KMS-11 (cell line): ENCODE measurements at regions not wholly inside any gene's neighbourhood (a gene's known extent, or its start where the extent isn't known, plus 50 kb on each side); places are given as distances from the start of the nearest gene placed in this dataset.

Experiments used
- H2AFZ ChIP-seq: fragments of 200-600 bp; sonication (generic); 2 replicates; pipeline ENCODE4 v1.6.1; 2016; ENCODE audit warnings: antibody characterized with exemption, mixed run types, low read depth
- H3K27ac ChIP-seq: fragments of 200-600 bp; sonication (generic); 2 replicates; pipeline ENCODE4 v1.6.1; 2016; ENCODE audit warnings: mild to moderate bottlenecking, mixed run types
- H3K27me3 ChIP-seq: fragments of 200-600 bp; sonication (generic); 2 replicates; pipeline ENCODE4 v1.6.1; 2017; ENCODE audit warnings: mild to moderate bottlenecking, low read depth, mixed run types, moderate library complexity; ENCODE audit not compliant: insufficient read depth
- H3K36me3 ChIP-seq: fragments of 200-600 bp; sonication (generic); 2 replicates; pipeline ENCODE4 v1.6.1; 2017; ENCODE audit warnings: mild to moderate bottlenecking, mixed run types; ENCODE audit not compliant: insufficient read depth
- H3K4me1 ChIP-seq: fragments of 200-600 bp; sonication (generic); 2 replicates; pipeline ENCODE4 v1.6.1; 2016; ENCODE audit warnings: mild to moderate bottlenecking, low read depth, mixed run types; ENCODE audit not compliant: poor library complexity, severe bottlenecking
- H3K4me2 ChIP-seq: fragments of 200-600 bp; sonication (generic); 2 replicates; pipeline ENCODE4 v1.7.0; 2016; ENCODE audit warnings: mild to moderate bottlenecking, mixed run types
- H3K4me3 ChIP-seq: fragments of 200-600 bp; sonication (generic); IDR thresholded peaks from 2 replicates; pipeline ENCODE4 v1.6.1; 2017; ENCODE audit warnings: low read depth, low read length, mixed read lengths; ENCODE audit not compliant: insufficient read depth
- H3K79me2 ChIP-seq: fragments of 200-600 bp; sonication (generic); 2 replicates; pipeline ENCODE4 v1.6.1; 2016; ENCODE audit warnings: low read depth, mixed run types; ENCODE audit not compliant: insufficient read depth
- H3K9ac ChIP-seq: fragments of 200-600 bp; sonication (generic); 2 replicates; pipeline ENCODE4 v1.6.1; 2016; ENCODE audit warnings: mild to moderate bottlenecking, mixed run types
- H4K20me1 ChIP-seq: fragments of 200-600 bp; sonication (generic); 2 replicates; pipeline ENCODE4 v1.6.1; 2016; ENCODE audit warnings: mild to moderate bottlenecking, mixed run types; ENCODE audit not compliant: insufficient read depth
- CTCF ChIP-seq: fragments of 200-600 bp; sonication (generic); conservative IDR thresholded peaks from 2 replicates; pipeline ENCODE4 v1.6.1; 2017; ENCODE audit warnings: low read depth, mild to moderate bottlenecking, antibody characterized with exemption, low read length, moderate library complexity, mixed read lengths

DNA sequence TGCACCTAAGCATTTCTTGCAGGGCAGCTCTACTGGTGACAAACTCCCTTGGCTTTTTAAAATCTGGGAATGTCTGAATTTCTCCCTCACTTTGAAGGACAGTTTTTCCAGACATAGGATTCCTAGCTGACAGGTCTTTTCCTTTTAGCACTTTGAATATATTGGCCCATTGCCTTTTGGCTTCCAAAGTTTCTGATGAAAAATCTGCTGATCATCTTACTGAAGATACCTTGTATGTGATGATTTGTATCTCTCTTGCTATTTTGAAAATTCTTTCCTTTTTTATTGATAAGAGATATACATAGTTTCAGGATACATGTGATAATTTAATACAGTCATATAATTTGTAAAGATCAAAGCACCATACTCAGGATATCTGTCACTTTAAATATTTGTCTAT lies 211.1 kb downstream of the ZIC5 start:
- Histone ChIP-seq H3K4me1 (no peaks in the 10 kb centered on the region), H3K79me2 (no peaks in the 10 kb centered on the region), H3K27ac (no peak overlapping the region), H3K27me3 (no peaks in the 10 kb centered on the region), H2AFZ (no peak overlapping the region), H3K4me3 (no peak overlapping the region), H3K36me3 (no peaks in the 10 kb centered on the region), H3K4me2 (no peak overlapping the region), H3K9ac (no peak overlapping the region), H4K20me1 (no peaks in the 10 kb centered on the region)
- no peak for TF ChIP-seq CTCF

DNA sequence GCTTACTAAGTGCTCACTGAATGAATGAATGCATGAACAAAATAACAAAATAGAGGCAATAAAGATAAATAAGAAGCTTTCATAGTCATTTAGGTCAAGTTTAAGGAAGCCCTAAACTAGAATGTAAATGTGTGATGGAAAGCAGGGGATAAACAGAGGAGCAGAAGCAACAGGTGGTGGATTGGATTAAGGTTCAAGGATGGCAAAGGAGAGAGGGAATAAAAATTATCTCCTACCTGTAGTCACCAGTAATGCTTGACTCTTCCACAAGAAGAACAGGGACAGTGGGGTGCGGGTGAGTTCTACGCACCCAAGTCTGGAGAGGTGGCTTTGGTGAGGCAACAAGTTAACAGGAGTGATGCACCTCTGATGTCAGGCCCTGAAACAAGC lies 212.4 kb downstream of the ZIC5 start:
- H3K9ac ChIP-seq = no peak overlapping the region
- H3K27me3 ChIP-seq = no peaks in the 10 kb centered on the region
- H4K20me1 ChIP-seq = no peaks in the 10 kb centered on the region
- no peak for TF ChIP-seq CTCF
- H3K4me3 ChIP-seq = no peak overlapping the region
- no peak overlapping the region for H2AFZ ChIP-seq
- H3K4me2 ChIP-seq = no peak overlapping the region
- H3K36me3 ChIP-seq = no peaks in the 10 kb centered on the region
- H3K79me2 ChIP-seq = no peaks in the 10 kb centered on the region
- H3K27ac ChIP-seq = no peak overlapping the region
- H3K4me1 ChIP-seq = no peaks in the 10 kb centered on the region

GRCh38 chr13:99758460-99759162 lies 213.0 kb downstream of the ZIC5 start:
- no peak overlapping the region for H3K4me3 ChIP-seq
- no peaks in the 10 kb centered on the region for H3K79me2 ChIP-seq
- no peak overlapping the region for H3K9ac ChIP-seq
- no peak for TF ChIP-seq CTCF
- H3K27ac ChIP-seq = no peak overlapping the region
- H4K20me1 ChIP-seq = no peaks in the 10 kb centered on the region
- H2AFZ ChIP-seq = no peak overlapping the region
- no peaks in the 10 kb centered on the region for H3K27me3 ChIP-seq
- no peak overlapping the region for H3K4me2 ChIP-seq
- H3K36me3 ChIP-seq = no peaks in the 10 kb centered on the region
- no peaks in the 10 kb centered on the region for H3K4me1 ChIP-seq

DNA sequence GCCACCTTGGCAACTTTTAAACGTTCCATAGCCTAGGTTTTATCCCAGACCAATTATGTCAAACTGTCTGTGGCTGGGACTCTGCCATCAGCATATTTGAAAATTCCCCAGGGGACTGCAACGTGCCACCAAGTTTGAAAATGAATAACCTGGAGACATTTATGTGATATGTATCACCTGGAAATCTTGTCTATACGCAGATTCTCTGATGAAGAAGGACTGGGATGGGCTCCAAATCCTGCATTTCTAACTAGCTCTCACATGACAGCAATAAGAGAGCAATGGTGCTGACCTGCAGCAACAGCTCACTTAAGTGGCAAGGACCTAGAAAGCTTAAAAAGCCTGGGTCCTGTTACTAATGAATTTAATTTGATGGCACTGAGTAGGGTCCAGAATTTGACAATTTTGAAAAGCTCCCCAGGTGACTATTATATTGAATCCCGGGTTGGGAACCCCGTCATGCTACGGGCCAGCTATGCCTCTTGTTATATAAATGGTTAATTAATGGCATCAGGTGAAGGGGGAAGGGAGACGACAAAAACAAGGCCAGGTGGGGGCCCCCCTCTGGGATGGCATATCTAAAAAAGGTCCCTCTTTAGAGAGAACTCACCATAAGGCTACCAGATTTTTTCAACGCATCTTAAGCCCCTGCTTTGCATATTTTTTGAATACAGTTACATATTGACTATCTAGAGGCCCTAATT lies 213.7 kb downstream of the ZIC5 start:
- Histone ChIP-seq H3K27ac (no peak overlapping the region), H3K4me3 (no peak overlapping the region), H4K20me1 (no peaks in the 10 kb centered on the region), H3K79me2 (no peaks in the 10 kb centered on the region), H3K36me3 (no peaks in the 10 kb centered on the region), H3K4me2 (no peak overlapping the region), H3K27me3 (no peaks in the 10 kb centered on the region), H3K4me1 (no peaks in the 10 kb centered on the region), H2AFZ (no peak overlapping the region), H3K9ac (no peak overlapping the region)
- no peak for TF ChIP-seq CTCF
